ENCODE measurements at regions not wholly inside any gene's neighbourhood (a gene's known extent, or its start where the extent isn't known, plus 50 kb on each side); places are given as distances from the start of the nearest gene placed in this dataset.

- POLR2A ChIA-PET = interaction anchor here (0.6 kb wide), 2 partner anchors 102 to 399 kb away, joined by 3 read pairs; no protein-coding TSS in a partner anchor
- CTCF ChIA-PET = interaction anchor here (0.6 to 2.2 kb wide), 2 partner anchors 85 to 211 kb away, joined by 3 to 10 read pairs; no protein-coding TSS in a partner anchor
- TF ChIP-seq CTCF (IDR thresholded peaks at IDR 0.05; ENCODE audit: insufficient read depth, low read depth, low read length) = no peak
- DNase-seq (ENCODE audit: low read depth) = no peak
- Histone ChIP-seq H3K4me3 (ENCODE audit: low read depth, low read length) (no peak overlapping the region), H3K36me3 (ENCODE audit: control insufficient read depth, insufficient read depth, low read length) (no peaks in the 10 kb centered on the region), H3K27me3 (ENCODE audit: control insufficient read depth, insufficient read depth, low read length) (no peaks in the 10 kb centered on the region)
These were observed 112.9 kb downstream of the HLX start for GRCh38 chr1:220991959-220992704.

GRCh38 chr1:220992705-220993052 lies 113.4 kb downstream of the HLX start:
- TF ChIP-seq CTCF (IDR thresholded peaks at IDR 0.05; ENCODE audit: insufficient read depth, low read depth, low read length) = no peak
- CTCF ChIA-PET = interaction anchor here (2.2 kb wide), 1 partner anchor 211 kb away, joined by 10 read pairs; no protein-coding TSS in a partner anchor
- no peak overlapping the region for H3K4me3 ChIP-seq (ENCODE audit: low read depth, low read length)

GRCh38 chr1:220994671-220995070 lies 115.4 kb downstream of the HLX start:
- ChIA-PET CTCF (interaction anchor here (1.8 to 2.2 kb wide), 2 partner anchors 19 to 209 kb away, joined by 5 to 10 read pairs; no protein-coding TSS in a partner anchor), POLR2A (no interaction called here)
- no peak for TF ChIP-seq CTCF (IDR thresholded peaks at IDR 0.05; ENCODE audit: insufficient read depth, low read depth, low read length)
- H3K4me3 ChIP-seq (ENCODE audit: low read depth, low read length) = no peak overlapping the region
- H3K27me3 ChIP-seq (ENCODE audit: control insufficient read depth, insufficient read depth, low read length) = no peaks in the 10 kb centered on the region
- H3K36me3 ChIP-seq (ENCODE audit: control insufficient read depth, insufficient read depth, low read length) = no peaks in the 10 kb centered on the region
- DNase-seq (ENCODE audit: low read depth) = no peak

More at GRCh38 chr1:220992705-220993052, 113.4 kb downstream of the HLX start:
- Histone ChIP-seq H3K36me3 (ENCODE audit: control insufficient read depth, insufficient read depth, low read length) (no peaks in the 10 kb centered on the region), H3K27me3 (ENCODE audit: control insufficient read depth, insufficient read depth, low read length) (no peaks in the 10 kb centered on the region)
- POLR2A ChIA-PET = no interaction called here
- no peak for DNase-seq (ENCODE audit: low read depth)

GRCh38 chr1:220997791-220998190 lies 118.5 kb downstream of the HLX start:
- TF ChIP-seq CTCF (IDR thresholded peaks at IDR 0.05; ENCODE audit: insufficient read depth, low read depth, low read length) = no peak
- no peaks in the 10 kb centered on the region for H3K36me3 ChIP-seq (ENCODE audit: control insufficient read depth, insufficient read depth, low read length)
- H3K4me3 ChIP-seq (ENCODE audit: low read depth, low read length) = no peak overlapping the region
- no peaks in the 10 kb centered on the region for H3K27me3 ChIP-seq (ENCODE audit: control insufficient read depth, insufficient read depth, low read length)
- CTCF ChIA-PET = no interaction called here
- POLR2A ChIA-PET = no interaction called here
- no peak for DNase-seq (ENCODE audit: low read depth)

GRCh38 chr1:220999872-221000863 lies 120.9 kb downstream of the HLX start:
- ChIA-PET POLR2A (no interaction called here), CTCF (interaction anchor here (0.6 to 1.0 kb wide), 2 partner anchors 9 to 108 kb away, joined by 3 to 4 read pairs; no protein-coding TSS in a partner anchor)
- no peak for DNase-seq (ENCODE audit: low read depth)
- H3K4me3 ChIP-seq (ENCODE audit: low read depth, low read length) = no peak overlapping the region
- no peak for TF ChIP-seq CTCF (IDR thresholded peaks at IDR 0.05; ENCODE audit: insufficient read depth, low read depth, low read length)
- H3K36me3 ChIP-seq (ENCODE audit: control insufficient read depth, insufficient read depth, low read length) = no peaks in the 10 kb centered on the region
- H3K27me3 ChIP-seq (ENCODE audit: control insufficient read depth, insufficient read depth, low read length) = no peaks in the 10 kb centered on the region

Measured in BJ (cell line).